Kasumi-1 (cell line): ENCODE measurements at regions not wholly inside any gene's neighbourhood (a gene's known extent, or its start where the extent isn't known, plus 50 kb on each side); places are given as distances from the start of the nearest gene placed in this dataset.
"Not testable (repeated sequence)": the region's sequence is repeated elsewhere in the genome, so short reads cannot be mapped to it uniquely, and the experiment has no call there.

Source experiments
- DNase-seq, 2 experiments: peaks; one replicate each; lab custom pipeline; 2025; lab: John Stamatoyannopoulos, UW

DNA sequence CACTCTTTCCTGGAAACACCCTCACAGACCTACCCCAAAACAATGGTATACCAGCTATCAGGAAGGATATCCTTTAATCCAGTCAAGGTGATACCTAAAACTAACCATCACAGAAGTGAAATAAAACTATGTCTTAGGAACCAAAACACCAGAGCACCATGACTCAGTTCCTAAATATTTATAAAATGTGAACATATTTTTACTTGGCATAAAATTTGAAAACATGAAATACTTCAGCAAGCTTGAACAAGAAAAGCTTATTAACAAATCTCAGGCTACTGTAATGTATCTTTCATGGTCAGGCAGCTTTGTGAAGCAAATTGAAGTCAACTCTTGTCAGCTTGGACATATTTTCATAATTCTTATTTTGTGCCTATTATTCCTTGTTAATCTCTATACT lies 440.8 kb upstream of the CDH20 start:
- no peak for DNase-seq

DNA sequence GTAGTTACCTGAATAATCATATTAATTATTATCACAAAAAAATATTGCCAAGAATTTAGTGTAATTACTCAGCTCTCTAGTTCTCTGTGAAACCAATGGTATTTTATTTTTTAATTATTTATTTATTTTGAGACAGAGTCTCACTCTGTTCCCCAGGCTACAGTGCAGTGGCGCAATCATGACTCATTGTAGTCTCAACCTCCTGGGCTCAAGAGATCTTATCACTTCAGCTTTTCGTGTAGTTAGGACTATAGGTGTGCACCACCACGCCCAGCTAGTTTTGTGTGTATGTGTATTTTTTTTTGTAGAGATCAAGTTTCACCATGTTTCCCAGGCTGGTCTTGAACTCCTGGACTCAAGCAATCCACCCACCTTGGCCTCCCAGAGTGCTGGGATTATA lies 440.4 kb upstream of the CDH20 start:
- no peak for DNase-seq

DNA sequence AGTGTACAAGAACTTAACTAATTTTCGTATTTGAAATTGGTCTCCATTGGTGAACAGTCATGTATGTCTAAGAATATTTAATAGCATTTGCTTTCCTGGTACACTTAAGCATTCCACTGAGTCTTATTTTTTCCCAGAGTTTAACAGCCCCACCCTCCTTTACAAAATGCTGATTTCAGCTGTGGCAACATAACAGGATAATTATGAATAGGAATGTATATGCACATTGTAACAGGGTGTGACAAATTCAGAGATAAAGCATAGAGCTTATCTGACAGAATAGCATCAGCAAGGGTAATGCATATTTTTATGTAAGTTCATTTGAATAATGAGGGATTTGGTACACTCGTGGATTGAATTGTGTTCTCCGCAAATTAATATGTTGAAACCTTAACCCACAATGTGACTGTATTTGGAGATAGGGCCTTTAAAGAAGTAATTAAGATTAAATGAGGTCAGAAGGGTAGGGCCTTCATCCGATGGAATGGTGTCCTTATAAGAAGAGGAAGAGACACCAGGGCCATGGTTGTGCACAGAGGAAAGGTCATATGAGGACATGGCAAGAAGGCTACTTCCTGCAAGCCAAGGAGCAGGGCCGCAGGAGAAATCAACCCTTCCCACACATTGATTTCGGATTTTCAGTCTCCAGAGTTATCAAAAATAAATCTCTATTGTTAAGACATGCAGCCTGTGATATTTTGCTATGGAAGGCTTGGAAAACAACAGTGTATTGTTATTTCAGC lies 439.7 kb upstream of the CDH20 start:
- no peak for DNase-seq

DNA sequence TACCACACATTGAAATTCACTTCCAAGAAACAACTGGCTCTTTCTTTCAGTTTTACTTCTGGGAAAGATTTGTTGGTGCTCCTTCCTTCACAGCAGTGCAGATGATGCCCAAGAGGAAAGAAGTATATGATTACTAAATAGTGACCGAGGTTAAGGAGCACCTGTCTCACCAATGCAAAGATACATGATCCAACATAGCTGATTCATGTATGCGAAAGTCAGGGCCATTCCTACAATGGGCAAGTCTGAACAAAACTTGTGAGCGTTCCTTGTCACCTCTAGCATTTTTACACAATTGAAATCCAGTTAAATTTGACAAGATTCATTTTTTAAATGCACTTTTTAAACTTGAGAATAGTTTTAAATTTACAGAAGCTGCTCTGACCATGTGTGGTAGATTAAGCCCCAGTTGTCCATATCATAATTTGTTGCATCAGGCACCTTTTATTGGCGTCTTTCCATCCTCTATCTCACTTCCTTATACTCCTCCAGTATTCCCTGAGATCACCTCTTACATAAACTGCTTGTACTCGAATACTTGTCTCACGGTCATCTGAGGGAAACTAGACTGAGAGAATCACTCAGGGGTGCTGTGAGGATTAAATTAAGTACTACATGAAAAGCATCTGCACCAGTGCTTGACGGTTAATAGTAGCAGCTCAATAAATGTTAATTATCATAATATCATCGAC lies 438.8 kb upstream of the CDH20 start:
- DNase-seq: no peak

DNA sequence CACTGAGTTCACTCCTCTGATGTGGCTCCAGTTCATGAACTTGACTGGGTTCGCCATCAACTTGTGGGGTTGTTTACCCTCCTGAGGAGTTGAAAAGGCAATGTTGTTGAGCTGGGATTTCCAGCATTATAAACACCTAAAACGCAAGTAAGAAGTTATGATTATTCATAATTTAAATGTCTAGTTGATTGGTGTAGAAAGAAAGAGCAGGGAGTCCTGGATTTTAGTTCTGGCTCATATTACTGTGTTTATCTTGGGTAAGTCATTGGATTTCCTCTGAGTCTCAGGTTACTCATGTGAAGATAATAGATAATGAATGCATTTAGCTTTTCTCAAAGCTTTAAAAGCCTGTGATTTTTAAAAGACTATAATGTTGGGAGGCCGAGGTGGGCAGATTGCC lies 438.0 kb upstream of the CDH20 start:
- DNase-seq: no peak

DNA sequence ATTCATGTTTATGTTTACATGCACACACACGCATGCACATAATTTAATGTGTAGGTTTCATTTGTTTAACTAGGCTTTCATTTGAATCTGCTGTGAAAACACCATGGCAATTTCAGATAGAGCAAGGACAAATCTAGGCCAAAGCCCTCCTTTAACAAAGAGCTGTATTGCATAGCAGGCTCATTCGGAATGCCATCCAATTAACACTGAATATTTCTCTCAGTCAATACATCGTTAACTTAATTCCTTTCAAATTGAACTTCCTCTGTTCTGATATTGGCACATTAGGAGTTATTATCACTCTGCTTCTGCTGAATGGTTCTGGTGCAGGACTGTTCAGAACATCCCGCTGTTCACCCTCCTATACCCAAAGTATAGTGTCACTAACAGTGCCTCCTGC lies 435.1 kb upstream of the CDH20 start:
- DNase-seq: no peak

DNA sequence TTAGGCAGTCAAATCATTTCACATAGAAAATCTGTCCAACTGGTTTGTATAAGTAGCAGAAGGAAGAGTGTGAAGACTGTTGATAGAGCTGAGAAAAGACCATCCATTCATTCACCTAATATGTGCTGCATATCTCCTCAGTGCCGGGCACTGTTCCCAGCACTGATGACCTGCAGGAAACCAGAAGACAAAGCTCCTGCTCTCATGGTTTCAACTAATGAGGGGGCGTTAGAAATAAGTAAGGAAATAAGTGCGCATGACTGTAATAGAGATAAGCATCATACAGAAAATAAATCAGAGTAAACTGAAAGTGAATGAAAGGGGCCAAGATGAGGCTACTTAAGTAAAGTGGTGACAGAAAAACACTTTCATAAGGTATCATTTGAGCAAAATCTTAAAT lies 427.5 kb upstream of the CDH20 start:
- no peak for DNase-seq

DNA sequence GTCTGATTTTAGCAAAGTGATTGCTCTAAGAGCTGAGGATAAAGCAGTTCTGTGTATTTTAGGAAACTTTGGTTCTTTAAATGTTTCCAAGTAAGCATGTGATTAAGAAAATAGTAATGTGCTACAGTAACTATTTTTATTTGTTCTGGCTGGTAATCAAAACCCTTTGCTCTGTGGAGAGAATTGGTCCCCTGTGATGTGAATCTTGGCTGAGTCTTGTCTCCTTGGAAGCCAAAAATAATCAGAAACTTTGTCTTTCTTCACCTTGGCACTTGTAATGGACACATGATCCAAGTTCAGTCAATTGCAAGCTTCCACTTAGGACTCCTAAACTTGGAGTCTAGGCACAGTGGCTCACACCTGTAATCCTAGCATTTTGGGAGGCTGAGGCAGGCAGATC lies 422.7 kb upstream of the CDH20 start:
- no peak for DNase-seq

DNA sequence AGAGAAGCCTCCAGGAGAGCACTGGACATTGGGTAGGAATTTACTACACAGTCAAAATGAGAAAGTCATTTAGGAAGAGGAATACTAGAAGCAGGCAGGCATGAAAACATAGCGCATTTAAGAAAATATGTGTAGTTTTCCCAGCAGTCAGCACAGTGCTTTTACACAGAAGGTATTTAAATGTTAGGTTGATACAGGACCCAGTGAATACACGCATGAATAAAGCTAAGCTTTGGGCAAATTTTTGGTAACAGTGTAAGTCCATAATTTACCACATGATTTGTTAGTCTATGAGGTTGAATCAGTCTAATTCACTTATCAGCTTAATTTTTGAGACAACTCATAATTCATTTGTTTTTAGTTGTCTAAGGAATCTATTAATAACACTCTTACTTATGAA lies 421.7 kb upstream of the CDH20 start:
- no peak for DNase-seq

DNA sequence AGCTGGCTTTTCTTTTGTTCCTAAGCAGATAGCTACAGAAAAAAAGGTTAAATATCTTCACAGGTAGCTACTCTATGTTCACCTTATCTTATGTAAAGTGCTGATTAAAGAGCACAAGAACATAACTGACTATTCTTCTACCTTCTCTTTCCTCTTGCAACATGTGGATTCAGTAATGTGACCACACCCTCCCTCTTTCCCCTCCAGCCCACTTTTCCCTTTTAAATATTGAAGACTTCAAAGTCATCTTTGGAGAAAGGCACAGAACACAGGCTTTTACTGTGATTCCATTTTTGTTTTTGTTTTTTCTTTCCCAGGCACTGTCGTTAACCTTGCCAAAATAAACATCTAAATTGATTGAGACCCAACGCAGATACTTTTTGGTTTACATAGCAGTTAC lies 418.1 kb upstream of the CDH20 start:
- DNase-seq: no peak

DNA sequence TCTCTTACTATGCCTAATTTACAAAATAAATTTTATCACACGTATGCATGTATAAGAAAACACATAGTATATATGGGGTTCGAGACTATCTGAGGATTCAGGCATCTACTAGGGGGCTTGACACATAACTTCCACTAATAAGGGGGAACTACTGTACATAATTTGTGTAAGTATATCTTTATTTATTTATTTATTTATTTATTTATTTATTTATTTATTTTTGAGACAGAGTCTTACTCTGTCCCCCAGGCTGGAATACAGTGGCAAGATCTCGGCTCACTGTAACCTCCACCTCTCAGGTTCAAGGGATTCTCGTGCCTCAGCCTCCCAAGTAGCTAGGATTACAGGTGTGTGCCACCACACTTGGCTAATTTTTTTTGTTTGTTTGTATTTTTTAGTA lies 414.4 kb upstream of the CDH20 start:
- DNase-seq: not testable (repeated sequence)

DNA sequence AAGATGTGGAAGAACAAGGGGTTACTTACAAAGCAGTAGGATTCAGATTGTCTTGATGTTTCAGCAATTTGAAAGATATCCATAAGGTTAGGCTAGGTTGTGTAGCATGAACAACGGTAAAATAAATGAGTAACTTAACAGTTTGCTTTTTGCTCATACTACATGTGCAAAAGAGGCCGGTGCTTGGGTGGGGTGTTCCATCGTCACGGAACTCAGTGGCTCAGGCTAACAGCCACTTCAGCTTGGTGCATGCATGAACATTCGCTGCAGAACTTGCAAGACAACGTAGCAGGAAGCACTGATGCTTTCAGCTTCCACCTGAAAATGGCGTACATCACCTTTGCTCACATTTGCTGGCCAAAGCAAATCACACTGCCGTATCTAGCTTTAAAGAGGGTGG lies 407.3 kb upstream of the CDH20 start:
- no peak for DNase-seq

DNA sequence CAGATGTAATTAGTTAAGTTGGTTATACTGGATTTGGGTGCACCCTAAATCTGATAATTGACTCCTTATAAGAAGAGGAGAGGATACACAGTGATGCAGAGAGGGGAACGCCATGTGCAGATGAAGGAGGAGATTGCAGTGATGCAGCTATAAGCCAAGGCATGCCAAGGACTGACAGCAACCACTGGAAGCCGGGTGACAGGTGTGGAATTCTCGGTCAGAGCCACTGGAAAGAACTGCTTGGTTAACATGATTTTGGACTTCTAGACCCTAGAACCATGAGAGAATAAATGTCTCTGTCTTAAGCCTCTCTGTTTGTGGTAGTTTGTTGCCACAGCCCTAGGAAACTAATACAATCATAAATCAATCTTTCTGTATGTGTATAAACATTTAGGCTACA lies 403.3 kb upstream of the CDH20 start:
- no peak for DNase-seq

DNA sequence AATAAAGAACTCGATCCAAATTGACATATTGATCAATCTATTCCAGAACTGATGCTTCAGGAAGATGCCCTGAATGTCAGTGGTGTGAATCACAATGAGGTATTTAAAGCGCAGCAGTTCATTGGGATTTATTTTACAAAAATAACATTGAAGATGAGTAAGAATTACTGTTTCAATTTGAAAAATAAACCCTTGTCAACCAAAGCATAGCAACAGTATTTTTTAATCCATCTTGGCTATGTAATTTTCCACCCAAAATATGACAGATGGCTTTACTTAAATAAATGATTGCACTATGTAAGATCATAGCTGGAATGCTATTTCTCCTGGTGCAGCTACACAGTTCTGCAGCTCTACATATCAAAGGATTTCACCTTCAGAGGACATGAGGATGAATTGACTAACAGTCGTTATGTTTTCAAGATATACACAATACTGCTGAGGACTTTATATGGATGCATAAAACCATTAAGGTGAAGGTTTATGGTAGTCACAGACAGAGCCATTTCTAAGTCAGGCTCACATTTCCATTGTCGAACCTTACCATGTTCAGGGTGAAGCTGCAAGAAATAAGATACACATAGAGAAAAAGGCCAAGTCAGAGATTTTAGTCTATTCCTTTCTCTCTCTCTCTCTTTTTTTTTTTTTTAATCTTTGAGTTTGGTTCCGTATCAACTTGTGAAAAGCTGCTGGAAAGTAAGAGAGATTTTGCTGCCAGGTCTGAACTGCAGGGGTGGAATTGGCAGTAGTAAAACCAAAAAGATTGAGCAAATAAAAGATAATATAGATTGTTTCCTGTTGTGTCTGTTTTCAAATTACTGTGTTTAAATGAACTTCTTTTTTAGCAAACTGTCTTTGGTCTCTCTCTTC lies 398.0 kb upstream of the CDH20 start:
- DNase-seq: no peak

DNA sequence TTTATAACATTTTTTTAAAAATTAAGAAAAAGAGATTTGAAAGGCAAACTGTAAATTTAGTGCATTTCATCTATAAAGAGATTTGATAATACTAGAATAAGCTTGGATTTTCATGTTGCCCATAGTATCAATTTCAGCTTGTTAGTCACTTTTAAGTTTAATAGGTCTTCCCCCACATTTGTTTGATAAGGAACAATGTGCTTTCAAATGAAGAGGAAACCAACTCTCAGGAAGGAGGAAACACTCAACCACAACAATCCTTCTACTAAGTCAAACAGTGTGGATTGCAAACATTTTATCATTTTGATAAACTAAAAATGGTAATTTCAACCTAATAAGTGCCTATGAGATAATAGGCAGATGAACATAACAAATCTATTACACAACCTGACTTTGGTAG lies 397.1 kb upstream of the CDH20 start:
- DNase-seq: no peak

DNA sequence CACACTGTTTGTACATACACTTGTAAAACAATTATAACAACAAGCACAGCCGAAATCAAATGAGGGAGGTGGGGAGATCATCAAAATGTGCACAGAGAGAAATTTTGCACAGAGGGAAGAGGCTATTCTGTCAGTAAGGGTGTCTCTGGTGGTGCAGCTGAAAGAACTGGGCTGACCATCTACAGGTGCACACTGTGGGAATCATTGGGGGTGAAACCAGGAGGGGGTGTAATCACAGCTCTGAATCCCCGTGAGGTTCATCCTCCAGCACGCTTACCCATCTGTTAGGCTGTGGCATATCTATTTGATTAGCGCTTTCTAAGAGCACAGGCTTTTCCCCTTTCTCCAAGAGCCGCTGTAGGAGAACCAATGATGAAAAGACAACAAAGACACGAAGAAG lies 389.9 kb upstream of the CDH20 start:
- DNase-seq: no peak

DNA sequence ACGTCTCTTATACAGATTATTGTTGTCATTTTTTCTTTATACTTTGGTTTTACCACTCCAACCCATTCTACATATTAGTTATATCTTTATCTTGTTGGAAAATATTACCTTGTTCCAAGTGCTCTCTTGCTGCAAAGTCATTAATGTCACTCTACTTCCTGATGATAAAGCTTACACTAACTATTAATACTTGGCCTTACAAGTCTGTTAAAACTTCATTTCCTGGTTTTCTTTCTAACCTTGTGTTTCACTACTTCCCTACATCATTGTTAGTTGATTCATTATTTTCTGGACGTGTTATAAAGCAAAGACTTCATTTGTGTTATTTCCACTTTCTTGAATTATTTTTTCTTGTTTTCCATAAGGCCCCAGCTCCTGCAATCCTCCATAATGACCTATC lies 382.6 kb upstream of the CDH20 start:
- no peak for DNase-seq

DNA sequence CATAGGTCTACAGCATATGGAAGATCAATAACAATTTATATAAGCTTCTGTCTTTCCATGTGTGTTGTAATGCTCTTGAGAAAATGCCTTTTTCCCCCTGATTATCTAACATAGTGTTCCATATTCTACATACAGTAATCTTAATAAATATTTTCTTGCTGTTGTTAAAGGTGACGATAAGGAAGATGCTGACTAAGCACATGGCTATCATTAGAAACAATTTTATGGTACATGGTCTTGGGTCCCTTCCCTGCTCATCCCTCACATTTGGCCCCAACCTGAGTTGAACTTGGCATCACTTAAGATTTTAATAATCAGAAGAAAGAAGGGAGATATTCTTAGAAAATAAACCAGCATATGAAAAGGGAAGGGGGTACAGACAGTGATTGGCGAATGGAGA lies 382.1 kb upstream of the CDH20 start:
- DNase-seq: no peak

DNA sequence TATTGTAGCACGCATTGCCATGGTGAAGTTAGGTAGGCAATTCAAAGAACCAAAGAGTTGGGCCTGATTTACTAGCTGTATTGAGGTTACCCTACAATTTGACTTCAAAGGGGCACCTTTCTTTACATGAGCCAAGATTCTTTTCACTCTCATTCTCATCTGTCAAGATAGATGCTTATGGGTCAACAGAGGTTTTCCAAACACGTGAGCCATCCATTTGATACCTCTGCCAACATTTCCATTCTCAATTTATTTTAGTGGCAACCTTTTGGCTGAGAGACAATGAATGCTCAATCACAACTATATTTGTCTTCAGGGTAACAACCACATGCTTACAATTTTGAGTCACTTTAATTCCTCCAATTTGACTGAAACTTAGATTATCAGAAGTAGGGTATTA lies 370.6 kb upstream of the CDH20 start:
- no peak for DNase-seq

DNA sequence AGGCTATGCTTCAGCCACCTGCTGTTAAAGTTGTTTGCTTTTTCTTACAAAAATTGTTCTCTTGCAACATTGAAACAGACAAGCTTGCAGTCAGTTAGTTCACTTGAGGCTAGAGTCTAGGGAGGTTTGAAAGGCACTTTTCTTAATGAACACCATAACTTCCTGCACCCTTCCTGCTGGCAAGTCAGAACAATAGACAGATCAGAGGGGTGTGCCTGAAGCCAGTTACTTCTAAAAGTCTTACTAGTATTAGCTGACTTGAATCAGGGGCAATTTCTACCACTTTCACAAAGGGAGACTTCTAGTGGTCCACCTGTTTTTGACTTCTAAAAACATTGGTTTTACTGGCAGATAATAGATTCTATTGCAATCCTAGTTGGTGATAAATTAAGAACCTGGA lies 367.4 kb upstream of the CDH20 start:
- DNase-seq: peak; percentile 3 to 5

DNA sequence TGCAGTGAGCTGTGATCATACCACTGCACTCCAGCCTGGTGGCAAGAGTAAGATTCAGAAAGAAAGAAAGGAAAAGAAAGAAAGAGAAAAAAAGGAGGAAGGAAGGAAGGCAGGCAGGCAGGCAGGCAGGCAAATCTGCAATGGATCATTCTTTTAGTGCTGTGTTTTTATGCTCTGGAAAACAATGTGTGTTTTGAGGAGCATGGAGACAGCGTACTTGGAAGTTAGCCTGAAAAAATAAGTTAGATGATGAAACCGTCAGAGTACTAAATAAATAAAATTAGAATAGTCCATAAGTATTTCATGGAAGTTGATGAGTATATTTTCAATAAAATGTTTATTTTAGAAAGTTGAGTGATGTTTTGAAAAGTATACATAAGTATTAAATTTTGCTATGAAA lies 366.4 kb upstream of the CDH20 start:
- DNase-seq: no peak

DNA sequence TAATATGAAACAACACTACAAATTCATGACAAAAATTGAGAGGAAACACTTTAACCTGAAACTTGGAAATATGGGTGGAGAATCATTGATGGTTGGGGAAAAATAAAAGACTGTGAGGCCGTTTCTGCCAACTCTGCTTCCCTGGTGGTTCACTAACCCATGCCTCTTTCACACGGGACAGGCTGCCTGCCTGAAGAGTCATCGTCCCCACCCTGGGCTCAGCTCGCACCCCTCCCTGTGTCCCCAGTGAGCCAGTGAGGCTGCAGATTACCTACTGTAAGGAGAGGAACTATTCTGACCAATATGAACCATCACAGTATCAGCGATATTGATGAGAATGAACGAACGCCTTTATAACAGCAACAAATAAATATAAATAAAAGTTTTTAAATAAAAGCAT lies 357.8 kb upstream of the CDH20 start:
- DNase-seq: no peak

DNA sequence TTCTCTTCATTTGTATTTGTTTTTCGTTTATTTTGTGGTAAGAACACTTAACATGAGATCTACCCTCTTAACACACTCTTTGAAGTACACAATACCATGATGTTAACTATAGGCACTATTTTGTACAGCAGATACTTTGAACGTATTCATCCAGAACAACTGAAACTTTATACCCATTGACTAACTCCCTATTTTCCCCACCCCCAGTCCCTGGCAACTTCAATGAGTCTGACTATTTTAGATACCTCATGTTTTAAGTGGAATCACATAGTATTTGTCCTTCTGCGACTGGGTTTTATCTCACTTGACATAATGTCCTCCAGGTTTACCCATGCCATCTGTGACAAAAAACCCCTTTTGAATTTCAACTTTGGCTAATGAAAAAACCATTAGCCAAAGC lies 356.3 kb upstream of the CDH20 start:
- no peak for DNase-seq
